ENCODE measurements at regions not wholly inside any gene's neighbourhood (a gene's known extent, or its start where the extent isn't known, plus 50 kb on each side); places are given as distances from the start of the nearest gene placed in this dataset.

DNA sequence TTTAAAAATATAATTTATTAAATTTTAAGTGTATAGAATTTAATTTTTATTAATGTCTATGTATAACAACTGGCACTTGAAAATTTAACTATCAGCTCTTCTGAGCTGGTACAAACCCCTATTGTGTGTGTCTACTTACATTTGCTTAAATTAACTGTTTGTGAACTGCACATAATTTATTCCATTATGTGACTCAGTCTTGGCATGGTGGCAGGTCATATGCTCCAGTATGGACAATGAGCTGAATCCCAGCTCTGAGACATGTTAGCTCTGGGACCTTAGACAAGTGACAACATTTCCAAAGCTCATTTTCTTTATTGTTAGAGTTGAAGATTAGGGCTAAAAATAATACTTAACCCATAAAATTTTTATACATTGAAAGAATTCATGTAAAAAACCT is 526.1 kb upstream of the MARCKS start:
- H3K27ac Mint-ChIP-seq, result no peak overlapping the region
- no peaks in the 10 kb centered on the region for H3K27me3 Mint-ChIP-seq (ENCODE audit: low read depth, poor library complexity)
- peaks cover 8% of the 10 kb centered on the region for H3K4me1 Mint-ChIP-seq
- peaks cover 7% of the 10 kb centered on the region for H3K9me3 Mint-ChIP-seq
- no peak overlapping the region for H3K4me3 Mint-ChIP-seq
- no peak for DNase-seq
- H3K36me3 Mint-ChIP-seq (ENCODE audit: low read depth), result peaks cover 8% of the 10 kb centered on the region
- TF ChIP-seq, protein P1, sequence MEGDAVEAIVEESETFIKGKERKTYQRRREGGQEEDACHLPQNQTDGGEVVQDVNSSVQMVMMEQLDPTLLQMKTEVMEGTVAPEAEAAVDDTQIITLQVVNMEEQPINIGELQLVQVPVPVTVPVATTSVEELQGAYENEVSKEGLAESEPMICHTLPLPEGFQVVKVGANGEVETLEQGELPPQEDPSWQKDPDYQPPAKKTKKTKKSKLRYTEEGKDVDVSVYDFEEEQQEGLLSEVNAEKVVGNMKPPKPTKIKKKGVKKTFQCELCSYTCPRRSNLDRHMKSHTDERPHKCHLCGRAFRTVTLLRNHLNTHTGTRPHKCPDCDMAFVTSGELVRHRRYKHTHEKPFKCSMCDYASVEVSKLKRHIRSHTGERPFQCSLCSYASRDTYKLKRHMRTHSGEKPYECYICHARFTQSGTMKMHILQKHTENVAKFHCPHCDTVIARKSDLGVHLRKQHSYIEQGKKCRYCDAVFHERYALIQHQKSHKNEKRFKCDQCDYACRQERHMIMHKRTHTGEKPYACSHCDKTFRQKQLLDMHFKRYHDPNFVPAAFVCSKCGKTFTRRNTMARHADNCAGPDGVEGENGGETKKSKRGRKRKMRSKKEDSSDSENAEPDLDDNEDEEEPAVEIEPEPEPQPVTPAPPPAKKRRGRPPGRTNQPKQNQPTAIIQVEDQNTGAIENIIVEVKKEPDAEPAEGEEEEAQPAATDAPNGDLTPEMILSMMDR (IDR thresholded peaks at IDR 0.05), result no peak

- H3K4me3 Mint-ChIP-seq, result no peak overlapping the region
- H3K27me3 Mint-ChIP-seq (ENCODE audit: low read depth, poor library complexity), result no peaks in the 10 kb centered on the region
- TF ChIP-seq, protein P1 (IDR thresholded peaks at IDR 0.05), result no peak
- no peaks in the 10 kb centered on the region for H3K36me3 Mint-ChIP-seq (ENCODE audit: low read depth)
- no peak overlapping the region for H3K27ac Mint-ChIP-seq
- no peaks in the 10 kb centered on the region for H3K9me3 Mint-ChIP-seq
- DNase-seq, result no peak
- peaks cover 22% of the 10 kb centered on the region for H3K4me1 Mint-ChIP-seq
These were observed 518.5 kb upstream of the MARCKS start for GRCh38 chr6:113338644-113339043.

DNA sequence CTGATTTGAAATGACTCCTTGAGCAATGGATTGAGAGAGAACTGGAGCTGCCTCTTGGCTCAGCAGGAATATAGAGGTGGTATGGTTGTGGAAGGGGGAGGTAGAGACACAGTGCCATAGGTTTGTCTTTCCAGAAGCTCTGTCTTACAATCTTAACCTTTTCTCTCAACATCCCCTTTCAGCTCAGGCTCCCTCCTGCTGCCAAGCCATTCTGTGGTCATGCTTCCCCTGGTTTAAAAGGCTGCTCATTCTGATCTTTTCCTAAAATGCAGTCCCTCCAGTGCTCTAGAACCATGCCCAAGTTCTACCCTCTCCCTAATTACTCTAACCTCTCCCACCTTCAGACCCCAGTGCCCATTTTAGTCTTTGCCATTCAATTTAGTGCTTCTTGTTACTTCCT is 517.9 kb upstream of the MARCKS start:
- TF ChIP-seq, protein P1 (IDR thresholded peaks at IDR 0.05), result no peak
- Mint-ChIP-seq H3K36me3 (ENCODE audit: low read depth) (no peaks in the 10 kb centered on the region), H3K27ac (no peak overlapping the region), H3K4me1 (peaks cover 25% of the 10 kb centered on the region), H3K27me3 (ENCODE audit: low read depth, poor library complexity) (no peaks in the 10 kb centered on the region), H3K4me3 (no peak overlapping the region), H3K9me3 (no peaks in the 10 kb centered on the region)
- DNase-seq, result no peak

GRCh38 chr6:113340371-113340770 is 516.8 kb upstream of the MARCKS start:
- peaks cover 27% of the 10 kb centered on the region for H3K4me1 Mint-ChIP-seq
- DNase-seq, result no peak
- H3K36me3 Mint-ChIP-seq (ENCODE audit: low read depth), result no peaks in the 10 kb centered on the region
- no peaks in the 10 kb centered on the region for H3K9me3 Mint-ChIP-seq
- H3K27ac Mint-ChIP-seq, result peak overlapping the region; percentile 40
- TF ChIP-seq, protein P1 (IDR thresholded peaks at IDR 0.05), result no peak
- H3K4me3 Mint-ChIP-seq, result no peak overlapping the region
- no peaks in the 10 kb centered on the region for H3K27me3 Mint-ChIP-seq (ENCODE audit: low read depth, poor library complexity)

GRCh38 chr6:113343940-113344339 is 513.2 kb upstream of the MARCKS start:
- H3K9me3 Mint-ChIP-seq, result no peaks in the 10 kb centered on the region
- H3K4me1 Mint-ChIP-seq, result peaks cover 36% of the 10 kb centered on the region
- H3K27me3 Mint-ChIP-seq (ENCODE audit: low read depth, poor library complexity), result no peaks in the 10 kb centered on the region
- TF ChIP-seq, protein P1 (IDR thresholded peaks at IDR 0.05), result no peak
- peak overlapping the region; percentile 2 for H3K27ac Mint-ChIP-seq
- H3K4me3 Mint-ChIP-seq, result no peak overlapping the region
- H3K36me3 Mint-ChIP-seq (ENCODE audit: low read depth), result no peaks in the 10 kb centered on the region
- DNase-seq, result no peak

- TF ChIP-seq, protein P1 (IDR thresholded peaks at IDR 0.05), result no peak
- no peaks in the 10 kb centered on the region for H3K36me3 Mint-ChIP-seq (ENCODE audit: low read depth)
- H3K4me3 Mint-ChIP-seq, result no peak overlapping the region
- H3K27me3 Mint-ChIP-seq (ENCODE audit: low read depth, poor library complexity), result peaks cover 2% of the 10 kb centered on the region
- peaks cover 35% of the 10 kb centered on the region for H3K4me1 Mint-ChIP-seq
- H3K27ac Mint-ChIP-seq, result no peak overlapping the region
- no peak for DNase-seq
- no peaks in the 10 kb centered on the region for H3K9me3 Mint-ChIP-seq
These were observed 512.2 kb upstream of the MARCKS start for GRCh38 chr6:113344969-113345368.

Measured in nephron progenitor cell (in vitro differentiated cells).